Ovary (tissue), 7 donors: ENCODE measurements at regions not wholly inside any gene's neighbourhood (a gene's known extent, or its start where the extent isn't known, plus 50 kb on each side); places are given as distances from the start of the nearest gene placed in this dataset.

ENCODE experiments used
- DNase-seq, 5 donors: peaks; one replicate each; pipeline ENCODE4 v3.0.0-alpha.2; 2019 to 2020
- H3K27ac ChIP-seq, 2 donors: fragments of 200-600 bp; one replicate each; pipeline versions ENCODE4 v1.5.1 to v1.8.0; 2019 to 2022
- H3K27me3 ChIP-seq: fragments of 200-600 bp; one replicate; pipeline ENCODE4 v1.8.0; 2022
- H3K36me3 ChIP-seq: fragments of 200-600 bp; sonication (generic); one replicate; pipeline ENCODE4 v1.5.1; 2019
- H3K4me1 ChIP-seq: one replicate; pipeline ENCODE4 v1.8.1; 2013; ENCODE audit warnings: mild to moderate bottlenecking, moderate library complexity; ENCODE audit not compliant: insufficient read depth
- H3K4me3 ChIP-seq: fragments of 200-600 bp; sonication (generic); one replicate; pipeline ENCODE4 v1.5.1; 2017
- H3K9me3 ChIP-seq, 2 donors: fragments of 200-600 bp in 1 of 2; sonication (generic) in 1 of 2; one replicate each; pipeline versions ENCODE4 v1.5.1 to v1.8.1; 2013 to 2019; ENCODE audit warnings: mild to moderate bottlenecking in 1 of 2, moderate library complexity in 1 of 2
- CTCF ChIP-seq, 3 donors: fragments of 450-650 bp in 2 of 3; fragments of 200-600 bp in 1 of 3; IDR thresholded peaks; one replicate each; pipeline versions ENCODE4 v1.5.1 to v1.8.0; 2016 to 2022; ENCODE audit warnings: antibody characterized with exemption in 3 of 3, mild to moderate bottlenecking in 1 of 3
- EP300 ChIP-seq: sonication (generic); formaldehyde crosslinking; IDR thresholded peaks from one replicate; pipeline ENCODE4 v1.6.1; 2017; ENCODE audit warnings: antibody characterized with exemption
- POLR2A ChIP-seq: fragments of 450-650 bp; IDR thresholded peaks from one replicate; pipeline ENCODE4 v1.6.1; 2017; ENCODE audit warnings: antibody characterized with exemption, mild to moderate bottlenecking, moderate library complexity
- WGBS, 3 donors: extraction: QIAGEN DNeasy Blood & Tissue Kit in 1 of 3; methylation state at CpG; one replicate each; pipeline versions ENCODE4 v1.1.5 to v1.1.7; 2013 to 2017; 5-methylcytosine and 5-hydroxymethylcytosine counted together
- intact Hi-C, 4 donors: fragments of 100-400 bp; cut with DNase I; formaldehyde crosslinking; loops; one replicate each; pipeline versions ENCODE4 v1.11.0 to v1.15.1; 2022 to 2023
- donor health status: DM: no; HTN: no; CAD: no; lungs with moderate emphysema.
- donor health status: DM: no; HTN: no; CAD: no.
- donor health status: Bipolar disorder and iron deficiency.
- donor health status: DM: no; HTN: no; CAD: no.
- donor health status: DM: yes; HTN: yes; CAD: no.

GRCh38 chr16:79402920-79403319, 197.6 kb downstream of the MAF start:
- intact Hi-C loops, result loop anchor here in 1 of 4 donors (10.0 kb wide), 1 partner anchor 58 kb away; no protein-coding TSS in a partner anchor
- no peak for TF ChIP-seq CTCF (IDR thresholded peaks at IDR 0.05)
- no peak for TF ChIP-seq EP300
- no peak for TF ChIP-seq POLR2A
- Histone ChIP-seq H3K4me3 (no peak overlapping the region), H3K36me3 (no peaks in the 10 kb centered on the region), H3K27me3 (no peaks in the 10 kb centered on the region), H3K27ac (no peak overlapping the region), H3K4me1 (peaks cover 2% of the 10 kb centered on the region), H3K9me3 (no peaks in the 10 kb centered on the region)
- no peak for DNase-seq
- 79 to 87% (median 85%) methylated on average over 6 of the region's 6 CpGs for WGBS, 3 donors

GRCh38 chr16:79402356-79402755, 198.2 kb downstream of the MAF start:
- 84 to 92% (median 90%) methylated on average over 5 of the region's 5 CpGs for WGBS, 3 donors
- H3K27ac ChIP-seq, result no peak overlapping the region

GRCh38 chr16:79401782-79402181, 198.8 kb downstream of the MAF start:
- Histone ChIP-seq H3K27me3 (no peaks in the 10 kb centered on the region), H3K27ac (no peak overlapping the region), H3K4me1 (peaks cover 2% of the 10 kb centered on the region), H3K4me3 (no peak overlapping the region), H3K36me3 (no peaks in the 10 kb centered on the region), H3K9me3 (no peaks in the 10 kb centered on the region)
- 84 to 98% (median 96%) methylated on average over 1 of the region's 1 CpG for WGBS, 3 donors
- intact Hi-C loops, result loop anchor here in 1 of 4 donors (10.0 kb wide), 1 partner anchor 57 kb away; no protein-coding TSS in a partner anchor
- TF ChIP-seq CTCF (IDR thresholded peaks at IDR 0.05) (no peak), POLR2A (no peak), EP300 (no peak)
- no peak for DNase-seq

More at GRCh38 chr16:79402356-79402755, 198.2 kb downstream of the MAF start:
- Histone ChIP-seq H3K4me1 (peaks cover 2% of the 10 kb centered on the region), H3K36me3 (no peaks in the 10 kb centered on the region), H3K4me3 (no peak overlapping the region), H3K9me3 (no peaks in the 10 kb centered on the region), H3K27me3 (no peaks in the 10 kb centered on the region)
- no peak for TF ChIP-seq POLR2A
- no peak for TF ChIP-seq CTCF (IDR thresholded peaks at IDR 0.05)
- TF ChIP-seq EP300, result no peak
- intact Hi-C loops, result loop anchor here in 1 of 4 donors (10.0 kb wide), 1 partner anchor 58 kb away; no protein-coding TSS in a partner anchor
- peak in 1 of 5 donors; percentile 19 for DNase-seq

DNA sequence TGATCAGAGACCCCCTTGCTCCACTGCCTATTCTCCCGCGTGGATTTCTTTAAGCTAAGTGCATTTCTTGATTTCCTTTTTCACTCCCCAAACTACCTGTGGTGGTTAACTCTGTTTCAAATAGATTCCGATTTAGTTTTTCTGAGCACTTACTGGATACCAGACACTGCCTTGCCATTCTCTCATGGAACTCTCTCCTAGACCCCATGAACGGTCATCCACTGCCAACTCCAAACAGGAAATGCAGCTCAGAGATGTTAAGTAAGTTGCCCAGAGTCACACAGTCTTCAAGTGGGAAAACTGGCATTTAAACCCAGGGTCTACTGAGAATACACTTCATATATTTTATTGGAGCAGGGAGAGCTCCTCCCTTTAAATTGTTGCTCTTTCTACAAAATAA, 199.4 kb downstream of the MAF start:
- no peak overlapping the region for H3K27ac ChIP-seq
- TF ChIP-seq EP300, result no peak
- TF ChIP-seq CTCF (IDR thresholded peaks at IDR 0.05), result no peak
- TF ChIP-seq POLR2A, result no peak
- WGBS, 3 donors, result 90 to 95% (median 93%) methylated on average over 4 of the region's 4 CpGs
- H3K27me3 ChIP-seq, result no peaks in the 10 kb centered on the region
- no peak for DNase-seq
- peaks cover 2% of the 10 kb centered on the region for H3K4me1 ChIP-seq
- no peaks in the 10 kb centered on the region for H3K36me3 ChIP-seq
- no peaks in the 10 kb centered on the region for H3K9me3 ChIP-seq
- intact Hi-C loops, result loop anchor here in 1 of 4 donors (10.0 kb wide), 1 partner anchor 56 kb away; no protein-coding TSS in a partner anchor
- no peak overlapping the region for H3K4me3 ChIP-seq
